GM12892 (cell line): ENCODE measurements at regions not wholly inside any gene's neighbourhood (a gene's known extent, or its start where the extent isn't known, plus 50 kb on each side); places are given as distances from the start of the nearest gene placed in this dataset.

ENCODE experiments used
- POLR2A ChIP-seq: IDR thresholded peaks from 2 replicates; pipeline ENCODE4 v1.6.1; 2011; ENCODE audit warnings: low read depth, low read length, control low read depth
- TAF1 ChIP-seq: IDR thresholded peaks from 2 replicates; pipeline ENCODE4 v1.6.1; 2011; ENCODE audit warnings: low read depth, mild to moderate bottlenecking, control low read depth, low read length, borderline replicate concordance

DNA sequence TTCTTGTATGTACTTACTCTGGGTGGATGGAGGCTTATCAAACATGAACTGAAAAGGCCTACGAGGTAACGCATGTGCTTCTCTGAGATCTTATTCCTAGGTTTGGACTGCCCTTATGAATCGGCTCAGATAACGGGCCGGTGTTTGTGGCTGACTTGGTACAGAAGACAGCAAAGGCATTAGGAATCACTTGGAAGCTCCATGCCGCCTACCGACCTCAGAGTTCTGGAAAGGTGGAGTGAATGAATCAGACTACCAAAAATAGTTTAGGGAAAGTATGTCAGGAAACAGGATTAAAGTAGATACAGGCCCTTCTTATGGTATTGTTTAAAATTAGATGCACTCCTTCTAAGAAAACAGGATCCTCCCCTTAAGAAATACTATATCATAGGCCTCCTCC lies 172.4 kb upstream of the PCDH9 start:
- TF ChIP-seq POLR2A = no peak
- no peak for TF ChIP-seq TAF1
